Endothelial cell of umbilical vein (primary cell): ENCODE measurements at regions not wholly inside any gene's neighbourhood (a gene's known extent, or its start where the extent isn't known, plus 50 kb on each side); places are given as distances from the start of the nearest gene placed in this dataset.
A peak's percentile ranks its signal among the peaks of the same experiment; 100 is the strongest.

ENCODE experiments used
- BruUV-seq: library from RNA; stranded (reverse); fragments of 400-500 nt; replicated peaks from 2 replicates; lab custom pipeline; 2021; lab: Mats Ljungman, UMichigan
- CTCF ChIA-PET: fragments of 300-600, 350-600 bp; sonication (Branson Sonifier 250); formaldehyde crosslinking; loops from one replicate; lab custom pipeline; 2021; ENCODE audit warnings: antibody characterized with exemption, inconsistent platforms; lab: Charles Lee
- POLR2A ChIA-PET: fragments of 300-600, 350-600 bp; sonication (Branson Sonifier 250); formaldehyde crosslinking; loops from one replicate; lab custom pipeline; 2021; ENCODE audit warnings: antibody characterized with exemption, inconsistent platforms; lab: Charles Lee
- DNase-seq: peaks from one replicate; pipeline ENCODE4 v3.0.0-alpha.2; 2011; ENCODE audit warnings: low read depth, low spot score
- FAIRE-seq: peaks from 2 replicates; lab custom pipeline; 2011; peaks lifted over from hg19 to GRCh38; lab: Jason Lieb, UNC
- H2AFZ ChIP-seq: 2 replicates; pipeline ENCODE4 v1.6.0; 2012; ENCODE audit warnings: low read depth, low read length, control low read depth, inconsistent platforms
- H3K27ac ChIP-seq: 2 replicates; pipeline ENCODE4 v1.5.1; 2011; ENCODE audit warnings: low read depth, mild to moderate bottlenecking, control low read depth, low read length, moderate library complexity; ENCODE audit not compliant: insufficient read depth
- H3K27me3 ChIP-seq, 2 experiments: 2 replicates each; pipeline versions ENCODE4 v1.6.0 to v1.6.1; 2011; ENCODE audit warnings: low read length in 2 of 2, mixed read lengths in 1 of 2; ENCODE audit not compliant: control insufficient read depth in 2 of 2, insufficient read depth in 2 of 2
- H3K36me3 ChIP-seq, 2 experiments: 2 replicates in 1 of 2; 3 replicates in 1 of 2; pipeline ENCODE4 v1.5.1; 2011; ENCODE audit warnings: low read length in 2 of 2, mild to moderate bottlenecking in 1 of 2, moderate library complexity in 1 of 2; ENCODE audit not compliant: control insufficient read depth in 2 of 2, insufficient read depth in 2 of 2; ENCODE audit errors: extremely low read depth in 1 of 2
- H3K4me1 ChIP-seq: 3 replicates; pipeline ENCODE4 v1.5.1; 2011; ENCODE audit warnings: mild to moderate bottlenecking, low read length; ENCODE audit not compliant: control insufficient read depth, insufficient read depth; ENCODE audit errors: extremely low read depth
- H3K4me2 ChIP-seq: 2 replicates; pipeline ENCODE4 v1.6.1; 2011; ENCODE audit warnings: low read length, control low read depth, mixed read lengths; ENCODE audit not compliant: insufficient read depth
- H3K4me3 ChIP-seq, 3 experiments: fragments of 200-600 bp in 1 of 3; sonication (generic), shearing (Covaris generic) in 1 of 3; replicated peaks in 1 of 3; 2 replicates each; pipeline ENCODE4 v1.5.1; 2011 to 2016; ENCODE audit warnings: control low read depth in 3 of 3, low read length in 3 of 3, mild to moderate bottlenecking in 2 of 3, inconsistent platforms in 1 of 3, low read depth in 1 of 3, moderate library complexity in 1 of 3; ENCODE audit not compliant: insufficient read depth in 1 of 3
- H3K79me2 ChIP-seq: 2 replicates; pipeline ENCODE4 v1.6.0; 2012; ENCODE audit warnings: low read length, inconsistent platforms; ENCODE audit not compliant: control insufficient read depth, insufficient read depth
- H3K9ac ChIP-seq: replicated peaks from 2 replicates; pipeline ENCODE3; 2011; ENCODE audit warnings: low read length, control low read depth; ENCODE audit not compliant: insufficient read depth; ENCODE audit errors: extremely low read depth
- H3K9me1 ChIP-seq: replicated peaks from 3 replicates; pipeline ENCODE4 v1.6.0; 2011; ENCODE audit warnings: mild to moderate bottlenecking, low read length; ENCODE audit not compliant: control insufficient read depth, insufficient read depth; ENCODE audit errors: extremely low read depth
- H3K9me3 ChIP-seq: replicated peaks from 2 replicates; pipeline ENCODE4 v1.5.1; 2012; ENCODE audit warnings: low read length, inconsistent platforms; ENCODE audit not compliant: control insufficient read depth, insufficient read depth
- H4K20me1 ChIP-seq: replicated peaks from 2 replicates; pipeline ENCODE3; 2011; ENCODE audit warnings: mild to moderate bottlenecking, low read length; ENCODE audit not compliant: control insufficient read depth, insufficient read depth; ENCODE audit errors: extremely low read depth
- CTCF ChIP-seq, 2 donors: IDR thresholded peaks; 1 replicate in 1 of 2; 2 replicates in 1 of 2; pipeline ENCODE4 v1.5.1; 2011; ENCODE audit warnings: low read length in 2 of 2, mild to moderate bottlenecking in 2 of 2, moderate library complexity in 2 of 2, control low read depth in 1 of 2, inconsistent platforms in 1 of 2, low read depth in 1 of 2; ENCODE audit not compliant: insufficient read depth in 1 of 2; ENCODE audit errors: extremely low read depth in 1 of 2
- EZH2 ChIP-seq: IDR thresholded peaks from 2 replicates; pipeline ENCODE4 v1.6.1; 2012; ENCODE audit warnings: borderline replicate concordance, low read depth, mild to moderate bottlenecking, moderate library complexity, low read length, inconsistent platforms; ENCODE audit not compliant: severe bottlenecking
- FOS ChIP-seq: IDR thresholded peaks from 2 replicates; pipeline ENCODE4 v1.6.1; 2011; ENCODE audit warnings: mild to moderate bottlenecking, low read length, moderate library complexity, borderline replicate concordance; ENCODE audit not compliant: insufficient read depth
- GATA2 ChIP-seq: IDR thresholded peaks from 2 replicates; pipeline ENCODE4 v1.7.0; 2011; ENCODE audit warnings: low read depth, mild to moderate bottlenecking, moderate library complexity, mixed read lengths, low read length; ENCODE audit not compliant: insufficient read length, insufficient read depth
- JUN ChIP-seq: IDR thresholded peaks from 2 replicates; pipeline ENCODE4 v1.6.1; 2011; ENCODE audit warnings: borderline replicate concordance, low read depth; ENCODE audit not compliant: insufficient read length, insufficient read depth
- MAX ChIP-seq: IDR thresholded peaks from 2 replicates; pipeline ENCODE4 v1.6.1; 2011; ENCODE audit not compliant: insufficient read depth, insufficient read length
- MYC ChIP-seq: IDR thresholded peaks from one replicate; pipeline ENCODE4 v1.6.1; 2011; ENCODE audit warnings: mild to moderate bottlenecking, low read depth, low read length
- POLR2A ChIP-seq: IDR thresholded peaks from 2 replicates; pipeline ENCODE4 v1.6.1; 2012; ENCODE audit warnings: low read depth, mild to moderate bottlenecking, control low read depth, low read length
- POLR2AphosphoS5 ChIP-seq: IDR thresholded peaks from 2 replicates; pipeline ENCODE4 v1.6.1; 2012; ENCODE audit warnings: low read depth, mild to moderate bottlenecking, control low read depth, low read length, moderate library complexity; ENCODE audit not compliant: insufficient read depth
- dilution Hi-C: fragments of 300-500 bp; cut with MboI; formaldehyde crosslinking; loops from one replicate; pipeline ENCODE4 v1.15.0; 2019; ENCODE audit warnings: low sequenced_read_pairs; ENCODE audit not compliant: extremely low pct_ligation_motif_present
- intact Hi-C: fragments of 100-400 bp; cut with micrococcal nuclease; formaldehyde crosslinking; loops from one replicate; pipeline ENCODE4 v1.10.0; 2022

GRCh38 chr9:17082343-17083064 is 52.3 kb upstream of the CNTLN start:
- intact Hi-C loops: no loop called here
- no peak overlapping the region for H3K4me2 ChIP-seq

More at GRCh38 chr9:17082343-17083064, 52.3 kb upstream of the CNTLN start:
- no peaks in the 10 kb centered on the region for H3K36me3 ChIP-seq
- no peak overlapping the region for H3K27ac ChIP-seq
- H3K9me3 ChIP-seq: no peaks in the 10 kb centered on the region
- CTCF ChIA-PET: interaction anchor here (0.6 to 1.1 kb wide), 2 partner anchors 9 to 19 kb away, joined by 3 to 4 read pairs; no protein-coding TSS in a partner anchor
- no peak overlapping the region for H2AFZ ChIP-seq
- H3K4me3 ChIP-seq: no peak overlapping the region
- no peaks in the 10 kb centered on the region for H4K20me1 ChIP-seq
- no peaks in the 10 kb centered on the region for H3K27me3 ChIP-seq
- dilution Hi-C loops: no loop called here
- FAIRE-seq (no peak), DNase-seq (peak; percentile 5)
- TF ChIP-seq MAX (no peak), JUN (no peak), GATA2 (no peak), CTCF (IDR thresholded peaks at IDR 0.05; ENCODE audit: extremely low read depth in 1 of 2, insufficient read depth in 1 of 2, low read depth in 1 of 2, low read length in 2 of 2) (no peak), POLR2AphosphoS5 (no peak), POLR2A (no peak), EZH2 (no peak), MYC (no peak), FOS (no peak)
- POLR2A ChIA-PET: no interaction called here
- no peaks in the 10 kb centered on the region for H3K4me1 ChIP-seq
- BruUV-seq: no TSS peak
- H3K9ac ChIP-seq: no peak overlapping the region
- H3K9me1 ChIP-seq: no peaks in the 10 kb centered on the region
- no peaks in the 10 kb centered on the region for H3K79me2 ChIP-seq
